HepG2 (cell line): ENCODE measurements at regions not wholly inside any gene's neighbourhood (a gene's known extent, or its start where the extent isn't known, plus 50 kb on each side); places are given as distances from the start of the nearest gene placed in this dataset.

ENCODE experiments used
- ATAC-seq: fragments of 200-7000 bp; cut with Tn5 transposase; 3 replicates; pipeline ENCODE4 v1.9.1; 2020; ENCODE audit warnings: mild to moderate bottlenecking, moderate library complexity
- BruUV-seq: library from RNA; stranded (reverse); fragments of 400-500 nt; replicated peaks from 2 replicates; lab custom pipeline; 2021; lab: Mats Ljungman, UMichigan
- CTCF ChIA-PET: fragments of 300-600 bp; formaldehyde crosslinking; extraction: SDS; loops from one replicate; lab custom pipeline; 2021; ENCODE audit warnings: low total read pairs, inconsistent platforms, low intra/inter-chr PET ratio; lab: Yijun Ruan, JAX
- POLR2A ChIA-PET: fragments of 350-600 bp; sonication (Branson Sonifier 250); formaldehyde crosslinking; loops from one replicate; lab custom pipeline; 2020; ENCODE audit warnings: antibody characterized with exemption, inconsistent platforms; lab: Yijun Ruan, JAX
- DNase-seq: peaks from one replicate; pipeline ENCODE4 v3.0.0-alpha.2; 2015; ENCODE audit warnings: low spot score
- FAIRE-seq: peaks from 3 replicates; lab custom pipeline; 2011; peaks lifted over from hg19 to GRCh38; lab: Jason Lieb, UNC
- H2AFZ ChIP-seq: one replicate; pipeline ENCODE4 v1.6.1; 2011; ENCODE audit warnings: low read length, inconsistent platforms
- H3K27ac ChIP-seq: fragments of 300-600 bp; 3 replicates; pipeline ENCODE4 v1.8.0; 2011; ENCODE audit warnings: mixed run types, mild to moderate bottlenecking, mixed read lengths, low read length, inconsistent platforms; ENCODE audit not compliant: insufficient read depth; ENCODE audit errors: extremely low read length
- H3K27me3 ChIP-seq, 2 experiments: fragments of 200-600 bp in 1 of 2; 2 replicates in 1 of 2; 3 replicates in 1 of 2; pipeline versions ENCODE4 v1.6.0 to v1.8.0; 2011; ENCODE audit warnings: low read length in 2 of 2, mild to moderate bottlenecking in 2 of 2, moderate library complexity in 2 of 2, inconsistent platforms in 1 of 2; ENCODE audit not compliant: insufficient read depth in 2 of 2, control insufficient read depth in 1 of 2
- H3K36me3 ChIP-seq, 2 experiments: fragments of 200-600 bp in 1 of 2; replicated peaks in 1 of 2; 2 replicates in 1 of 2; 3 replicates in 1 of 2; pipeline versions ENCODE4 v1.5.1 to v1.8.0; 2011; ENCODE audit warnings: low read length in 2 of 2, inconsistent platforms in 1 of 2; ENCODE audit not compliant: insufficient read depth in 2 of 2, control insufficient read depth in 1 of 2
- H3K4me1 ChIP-seq: 2 replicates; pipeline ENCODE4 v1.5.1; 2012; ENCODE audit warnings: low read length, inconsistent platforms; ENCODE audit not compliant: insufficient read depth
- H3K4me2 ChIP-seq: 2 replicates; pipeline ENCODE4 v1.6.0; 2011; ENCODE audit warnings: low read depth, low read length, inconsistent platforms
- H3K4me3 ChIP-seq, 3 experiments: fragments of 200-600 bp in 1 of 3; sonication (generic), shearing (Covaris generic) in 1 of 3; replicated peaks in 1 of 3; 2 replicates each; pipeline ENCODE4 v1.5.1; 2011 to 2016; ENCODE audit warnings: low read length in 3 of 3, inconsistent platforms in 2 of 3, low read depth in 2 of 3, mild to moderate bottlenecking in 2 of 3, control low read depth in 1 of 3, mixed read lengths in 1 of 3; ENCODE audit not compliant: insufficient read depth in 1 of 3
- H3K79me2 ChIP-seq: one replicate; pipeline ENCODE4 v1.6.1; 2011; ENCODE audit warnings: low read length, inconsistent platforms; ENCODE audit not compliant: insufficient read depth
- H3K9ac ChIP-seq: 2 replicates; pipeline ENCODE4 v1.6.0; 2011; ENCODE audit warnings: mild to moderate bottlenecking, low read depth, low read length, inconsistent platforms; ENCODE audit not compliant: insufficient read depth
- H3K9me3 ChIP-seq: 2 replicates; pipeline ENCODE4 v1.5.1; 2012; ENCODE audit warnings: mild to moderate bottlenecking, low read length
- H4K20me1 ChIP-seq: 2 replicates; pipeline ENCODE4 v1.6.0; 2011; ENCODE audit warnings: inconsistent platforms, mild to moderate bottlenecking, low read length, moderate library complexity; ENCODE audit not compliant: insufficient read depth
- CEBPB ChIP-seq: IDR thresholded peaks from 2 replicates; pipeline ENCODE4 v1.6.1; 2011; ENCODE audit warnings: low read depth, low read length, improper control_type of control experiment, borderline replicate concordance
- FOXA1 ChIP-seq, 2 experiments: fragments of 450-650 bp in 1 of 2; sonication (generic) in 1 of 2; formaldehyde crosslinking in 1 of 2; IDR thresholded peaks; 2 replicates each; pipeline versions ENCODE4 v1.4.0 to v1.6.1; 2016 to 2020; ENCODE audit warnings: missing genetic modification reagents in 1 of 2
- JDP2 ChIP-seq: sonication (generic); formaldehyde crosslinking; IDR thresholded peaks from 2 replicates; pipeline ENCODE4 v1.8.1; 2022; ENCODE audit warnings: missing genetic modification reagents, borderline replicate concordance
- KAT8 ChIP-seq: IDR thresholded peaks from 2 replicates; pipeline ENCODE4 v1.6.1; 2016; ENCODE audit warnings: missing genetic modification reagents, missing compliant biosample characterization
- RARA ChIP-seq: IDR thresholded peaks from 2 replicates; pipeline ENCODE4 v1.6.1; 2016; ENCODE audit warnings: missing genetic modification reagents, missing compliant biosample characterization
- SALL1 ChIP-seq: sonication (generic); formaldehyde crosslinking; IDR thresholded peaks from 2 replicates; pipeline ENCODE4 v1.8.0; 2022; ENCODE audit warnings: mild to moderate bottlenecking, missing genetic modification reagents
- SATB2 ChIP-seq: sonication (generic); formaldehyde crosslinking; IDR thresholded peaks from 2 replicates; pipeline ENCODE4 v1.5.0; 2020; ENCODE audit warnings: missing genetic modification reagents
- XRCC5 ChIP-seq: fragments of 200-400 bp; formaldehyde crosslinking; optimal IDR thresholded peaks from 2 replicates; pipeline ENCODE3; 2017; ENCODE audit warnings: mild to moderate bottlenecking, low read length
- ZBTB7B ChIP-seq: sonication (generic); formaldehyde crosslinking; IDR thresholded peaks from 2 replicates; pipeline ENCODE4 v1.4.0; 2020; ENCODE audit warnings: missing genetic modification reagents
- ZNF143 ChIP-seq: sonication (generic); formaldehyde crosslinking; IDR thresholded peaks from 2 replicates; pipeline ENCODE4 v1.4.0; 2020; ENCODE audit warnings: missing genetic modification reagents
- WGBS: methylation state at CpG from one replicate; pipeline ENCODE4 v1.1.6; 2017; ENCODE audit warnings: low lambda C conversion rate; 5-methylcytosine and 5-hydroxymethylcytosine counted together
- in situ Hi-C: cut with HindIII; loops from 2 replicates; pipeline ENCODE4 v1.10.0; 2017; ENCODE audit warnings: low pct_unique_long_range_greater_than_20kb; ENCODE audit not compliant: extremely low pct_ligation_motif_present
- intact Hi-C: fragments of 100-400 bp; cut with micrococcal nuclease; formaldehyde crosslinking; loops from one replicate; pipeline ENCODE4 v1.10.0; 2022; ENCODE audit not compliant: unreplicated experiment
- TF ChIP-seq, protein P1 (sequence below): IDR thresholded peaks from 2 replicates; pipeline ENCODE4 v1.6.1; 2016; ENCODE audit warnings: low read depth, control low read depth

DNA sequence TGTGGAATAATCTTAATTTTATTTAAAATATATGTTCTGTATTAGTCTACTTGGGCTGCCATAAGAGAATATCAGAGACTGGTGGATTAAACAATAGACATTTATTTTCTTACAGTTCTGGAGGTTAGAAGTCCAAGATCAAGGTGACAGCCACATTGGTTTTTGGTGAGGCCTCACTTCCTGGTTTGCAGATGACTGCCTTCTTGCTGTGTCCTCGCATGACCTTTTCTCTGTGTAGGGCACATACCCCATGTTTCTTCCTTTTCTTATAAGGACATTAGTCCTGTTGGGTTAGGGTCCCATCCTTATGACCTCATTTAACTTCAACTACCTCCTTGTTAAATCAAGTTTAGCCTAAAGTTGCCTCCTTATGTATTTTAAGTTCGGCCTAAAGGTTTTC lies 202.7 kb upstream of the MPPED2 start (continued):
- TF ChIP-seq CEBPB (no peak), ZBTB7B (CRISPR knock-in tag) (no peak)

DNA sequence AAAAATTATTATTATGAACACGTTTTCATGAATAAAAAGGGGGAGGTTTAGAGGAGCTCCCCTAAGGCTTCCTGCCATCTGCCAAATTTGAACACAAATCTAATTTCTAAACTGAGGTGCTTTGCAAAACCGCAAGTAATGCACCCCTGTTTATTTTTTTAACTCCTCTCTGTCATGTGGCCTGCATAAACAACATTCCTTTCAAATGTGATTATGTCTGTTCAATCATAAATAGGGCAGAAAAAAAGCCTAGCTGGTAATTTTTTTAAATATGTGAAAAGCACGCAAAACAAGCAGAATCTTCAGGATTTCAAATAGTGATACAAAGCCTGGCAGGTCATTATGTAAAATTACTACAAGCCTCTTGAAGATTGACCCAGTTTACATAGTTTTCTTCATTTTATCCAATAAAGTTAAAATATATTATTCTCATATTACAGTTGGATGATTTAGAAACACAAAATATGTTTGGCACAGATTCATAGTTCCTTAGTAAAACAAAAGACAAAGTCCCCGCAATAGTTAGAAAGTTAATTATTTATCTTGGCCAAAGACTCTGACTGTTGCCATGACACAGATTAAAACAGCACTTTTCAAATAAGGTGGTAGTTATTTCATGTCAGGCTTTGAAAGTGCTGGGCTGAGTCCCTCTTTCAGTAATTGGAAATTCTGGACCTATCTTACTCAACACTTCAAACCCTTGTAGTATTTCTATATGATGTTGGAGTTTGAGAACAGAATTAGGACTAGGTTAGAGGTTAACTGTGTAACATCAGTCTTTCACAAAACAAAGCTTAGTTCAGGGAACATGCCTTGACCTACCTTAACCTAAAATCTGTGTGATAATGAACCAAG lies 200.3 kb upstream of the MPPED2 start:
- CTCF ChIA-PET, result no interaction called here
- Histone ChIP-seq H3K4me2 (no peak overlapping the region), H4K20me1 (no peaks in the 10 kb centered on the region), H3K27me3 (no peaks in the 10 kb centered on the region), H3K4me3 (no peak overlapping the region), H3K9me3 (no peaks in the 10 kb centered on the region), H3K79me2 (no peaks in the 10 kb centered on the region), H3K36me3 (no peaks in the 10 kb centered on the region), H2AFZ (no peak overlapping the region), H3K9ac (no peak overlapping the region), H3K27ac (no peak overlapping the region), H3K4me1 (peaks cover 6% of the 10 kb centered on the region; the same call in 1 of the 2 replicates)
- POLR2A ChIA-PET, result no interaction called here
- TF ChIP-seq ZNF143 (no peak), SATB2 (CRISPR knock-in tag) (no peak), FOXA1 (IDR thresholded peaks at IDR 0.05) (no peak), FOXA1 (CRISPR knock-in tag; IDR thresholded peaks at IDR 0.05) (no peak), JDP2 (CRISPR knock-in tag) (no peak), SALL1 (no peak), RARA (CRISPR knock-in tag) (no peak), KAT8 (no peak), XRCC5 (no peak)
- TF ChIP-seq, protein P1, sequence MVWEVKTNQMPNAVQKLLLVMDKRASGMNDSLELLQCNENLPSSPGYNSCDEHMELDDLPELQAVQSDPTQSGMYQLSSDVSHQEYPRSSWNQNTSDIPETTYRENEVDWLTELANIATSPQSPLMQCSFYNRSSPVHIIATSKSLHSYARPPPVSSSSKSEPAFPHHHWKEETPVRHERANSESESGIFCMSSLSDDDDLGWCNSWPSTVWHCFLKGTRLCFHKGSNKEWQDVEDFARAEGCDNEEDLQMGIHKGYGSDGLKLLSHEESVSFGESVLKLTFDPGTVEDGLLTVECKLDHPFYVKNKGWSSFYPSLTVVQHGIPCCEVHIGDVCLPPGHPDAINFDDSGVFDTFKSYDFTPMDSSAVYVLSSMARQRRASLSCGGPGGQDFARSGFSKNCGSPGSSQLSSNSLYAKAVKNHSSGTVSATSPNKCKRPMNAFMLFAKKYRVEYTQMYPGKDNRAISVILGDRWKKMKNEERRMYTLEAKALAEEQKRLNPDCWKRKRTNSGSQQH (CRISPR knock-in tag), result no peak
- in situ Hi-C loops (no loop called here), intact Hi-C loops (no loop called here)
- no TSS peak for BruUV-seq
- WGBS, result 12% methylated on average over 4 of the region's 4 CpGs
- ATAC-seq (no peak), FAIRE-seq (no peak), DNase-seq (peak; percentile 1)
